ENCODE measurements at regions not wholly inside any gene's neighbourhood (a gene's known extent, or its start where the extent isn't known, plus 50 kb on each side); places are given as distances from the start of the nearest gene placed in this dataset.
"Not testable (repeated sequence)": the region's sequence is repeated elsewhere in the genome, so short reads cannot be mapped to it uniquely, and the experiment has no call there.

- H3K18ac ChIP-seq (ENCODE audit: low read depth, low read length); H3K36me3 ChIP-seq (ENCODE audit: control insufficient read depth, insufficient read depth, low read length); H2AK5ac ChIP-seq (ENCODE audit: low read depth, low read length); POLR2A ChIA-PET (ENCODE audit: unreplicated experiment); in situ Hi-C loops (cut with MboI; ENCODE audit: low sequenced_read_pairs); H3K79me1 ChIP-seq (ENCODE audit: low read depth in 1 of 2, low read length in 2 of 2); H3K27me3 ChIP-seq (ENCODE audit: control insufficient read depth, insufficient read depth, low read length); H3K4me3 ChIP-seq (ENCODE audit: insufficient read depth, low read depth, low read length); H4K91ac ChIP-seq (ENCODE audit: insufficient read depth, low read depth, low read length); H3K4ac ChIP-seq (ENCODE audit: low read depth, low read length); CTCF ChIA-PET; H3K9me1 ChIP-seq (ENCODE audit: insufficient read depth, low read length); H2AFZ ChIP-seq (replicated peaks; ENCODE audit: low read length, poor library complexity); H4K8ac ChIP-seq (ENCODE audit: low read depth in 2 of 2, low read length in 2 of 2); BruUV-seq (replicated peaks); H3K27ac ChIP-seq (ENCODE audit: insufficient read depth, low read length); H2AK9ac ChIP-seq (replicated peaks; ENCODE audit: low read depth, low read length, poor library complexity); H2BK5ac ChIP-seq (ENCODE audit: low read depth, low read length, poor library complexity, severe bottlenecking); H3K23ac ChIP-seq (ENCODE audit: low read depth, low read length); H3K4me2 ChIP-seq (ENCODE audit: low read depth, low read length); H3K14ac ChIP-seq (replicated peaks; ENCODE audit: low read depth, low read length); H4K20me1 ChIP-seq (ENCODE audit: insufficient read depth, low read length); H3K9ac ChIP-seq (ENCODE audit: low read depth, low read length); H4K5ac ChIP-seq (ENCODE audit: low read depth, low read length); H2BK15ac ChIP-seq (ENCODE audit: low read depth, low read length); H2BK120ac ChIP-seq (ENCODE audit: low read depth, low read length); intact Hi-C loops (cut with micrococcal nuclease); H3K9me3 ChIP-seq (ENCODE audit: control insufficient read depth, insufficient read depth, low read length); H3K56ac ChIP-seq (ENCODE audit: extremely low read depth, insufficient read depth, low read length); H2BK20ac ChIP-seq (ENCODE audit: low read depth, low read length); dilution Hi-C loops (cut with HindIII; ENCODE audit: low sequenced_read_pairs, unreplicated experiment); ATAC-seq (ENCODE audit: low read depth); DNase-seq; H3K4me1 ChIP-seq (ENCODE audit: control insufficient read depth, insufficient read depth, low read length): not testable (repeated sequence)
- no CpG with 5 or more reads among the region's 4 CpGs for WGBS, 2 experiments (ENCODE audit: extremely low coverage in 2 of 2, insufficient read length in 1 of 2)
Measured at GRCh38 chr15:47077846-47078245, 639.5 kb upstream of the SEMA6D start.

Measured in IMR-90 (cell line).